Glomerular visceral epithelial cell (primary cell): ENCODE measurements at regions not wholly inside any gene's neighbourhood (a gene's known extent, or its start where the extent isn't known, plus 50 kb on each side); places are given as distances from the start of the nearest gene placed in this dataset.

Experiments used
- DNase-seq: peaks from one replicate; pipeline ENCODE4 v3.0.0-alpha.2; 2016; ENCODE audit errors: extremely low spot score

- no peak for DNase-seq
Measured at GRCh38 chr2:122216901-122217300, 461.4 kb downstream of the TSN start.

GRCh38 chr2:122218596-122218995 lies 463.1 kb downstream of the TSN start:
- DNase-seq: no peak

DNA sequence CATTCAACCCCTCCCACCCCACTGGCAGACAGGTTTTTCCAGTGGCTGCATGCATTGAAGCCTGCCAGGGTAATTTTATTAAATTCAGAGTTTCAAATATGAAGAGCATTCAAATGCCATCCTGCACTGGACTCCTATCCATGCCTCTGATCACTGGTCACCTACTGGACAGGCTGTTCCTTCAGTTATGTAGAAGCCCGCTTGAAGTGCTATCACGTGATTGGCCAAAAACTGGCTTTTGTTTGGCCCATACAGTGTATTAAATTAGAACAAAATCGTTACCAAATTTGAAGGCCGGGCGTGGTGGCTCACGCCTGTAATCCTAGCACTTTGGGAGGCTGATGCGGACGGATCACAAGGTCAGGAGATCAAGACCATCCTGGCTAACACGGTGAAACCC lies 464.1 kb downstream of the TSN start:
- DNase-seq: no peak

- no peak for DNase-seq
Measured at GRCh38 chr2:122221665-122222064, 466.2 kb downstream of the TSN start.

- DNase-seq: no peak
Measured at GRCh38 chr2:122231296-122231695, 475.8 kb downstream of the TSN start.

GRCh38 chr2:122233372-122233771 lies 477.9 kb downstream of the TSN start:
- no peak for DNase-seq

- DNase-seq: peak; percentile 50
Measured at GRCh38 chr2:122236152-122236874, 480.9 kb downstream of the TSN start.

GRCh38 chr2:122236925-122237324 lies 481.5 kb downstream of the TSN start:
- DNase-seq: no peak

DNA sequence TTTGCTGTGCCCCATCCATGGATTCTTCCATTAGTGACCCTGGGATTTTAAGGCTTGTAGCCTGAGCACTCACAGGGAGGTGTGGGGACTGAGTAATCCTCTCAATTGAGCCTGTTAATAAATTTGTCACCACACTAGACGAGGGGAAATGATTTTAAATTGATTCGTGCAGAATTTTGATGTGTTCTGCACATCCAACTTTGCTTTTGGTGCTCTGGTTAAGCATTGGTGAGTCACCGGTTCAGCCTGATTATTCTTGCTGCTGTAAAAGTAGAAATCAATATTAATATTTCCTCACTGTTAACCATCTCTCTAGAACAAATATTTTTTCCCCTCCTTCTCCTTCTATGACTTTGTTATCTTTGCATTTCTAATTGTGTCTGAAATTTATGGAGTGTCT lies 482.0 kb downstream of the TSN start:
- no peak for DNase-seq

GRCh38 chr2:122238006-122238559 lies 482.6 kb downstream of the TSN start:
- no peak for DNase-seq

GRCh38 chr2:122239440-122239839 lies 484.0 kb downstream of the TSN start:
- DNase-seq: no peak

DNA sequence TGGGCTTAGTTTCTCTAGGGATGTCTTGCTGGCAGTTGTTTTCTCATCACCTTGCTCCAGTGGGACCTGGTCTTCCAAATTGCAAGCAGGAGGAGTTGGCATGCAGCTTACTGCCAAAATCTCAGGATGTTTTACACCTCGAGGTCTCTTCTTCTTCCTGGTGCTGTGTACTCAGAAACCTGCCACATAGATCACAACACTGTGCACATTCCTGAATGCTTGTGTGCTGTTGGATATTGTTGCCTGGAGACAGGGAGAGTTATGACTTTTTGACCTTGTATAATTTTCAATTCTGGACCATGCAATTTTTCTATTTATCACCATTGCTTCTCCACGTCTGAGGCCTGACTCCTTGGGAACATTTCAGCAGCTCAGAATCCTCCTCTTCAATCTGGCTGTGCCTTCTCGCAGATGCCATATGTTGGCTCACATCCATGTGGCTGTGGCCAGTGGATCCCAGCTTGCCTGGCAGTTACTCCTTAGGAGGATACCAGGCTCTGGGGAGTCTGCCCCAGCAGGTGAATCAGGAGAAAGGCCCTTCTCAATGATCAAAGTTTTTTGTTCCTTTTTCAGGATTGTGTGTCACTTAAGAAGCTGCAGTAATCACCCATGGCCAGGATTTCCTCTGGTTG lies 489.3 kb downstream of the TSN start:
- DNase-seq: no peak

DNA sequence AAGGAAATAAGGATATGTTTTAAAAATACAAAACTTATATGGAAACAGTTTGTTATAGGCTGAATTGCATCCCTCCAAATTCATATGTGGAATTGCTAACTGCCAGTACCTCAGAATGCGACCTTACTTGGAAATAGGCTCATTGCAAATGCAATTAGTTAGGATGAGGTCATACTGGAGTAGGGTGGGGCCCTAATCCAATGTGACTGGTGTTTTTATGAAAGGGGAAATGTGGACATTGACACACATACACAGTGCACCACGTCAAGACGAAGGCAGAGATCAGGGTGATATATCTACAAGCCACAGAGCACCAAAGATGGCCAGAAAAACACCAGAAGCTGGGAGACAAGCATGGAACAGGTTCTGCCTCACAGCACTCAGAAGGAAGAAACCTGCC lies 494.2 kb downstream of the TSN start:
- DNase-seq: no peak

GRCh38 chr2:122251158-122251557 lies 495.7 kb downstream of the TSN start:
- no peak for DNase-seq

GRCh38 chr2:122251566-122251965 lies 496.1 kb downstream of the TSN start:
- no peak for DNase-seq

DNA sequence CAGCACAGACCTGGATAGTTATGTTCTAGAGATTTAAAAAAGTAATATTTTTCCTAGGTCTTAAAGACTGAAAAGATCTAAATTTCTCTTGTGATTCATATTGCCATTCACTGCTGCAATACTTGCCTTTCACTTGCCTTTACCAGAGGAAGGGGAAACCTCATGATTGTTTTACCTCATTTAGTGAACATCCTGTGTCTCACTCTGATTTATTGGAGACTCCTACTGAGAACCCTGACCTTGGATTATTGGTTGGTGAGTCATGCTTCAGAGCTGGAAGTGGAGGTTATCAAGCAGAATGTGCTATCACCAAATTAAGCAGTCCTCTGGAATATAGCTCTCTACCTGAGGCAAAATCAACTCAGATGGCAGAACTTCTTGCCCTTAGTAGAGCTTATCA lies 500.5 kb downstream of the TSN start:
- DNase-seq: peak; percentile 11

DNA sequence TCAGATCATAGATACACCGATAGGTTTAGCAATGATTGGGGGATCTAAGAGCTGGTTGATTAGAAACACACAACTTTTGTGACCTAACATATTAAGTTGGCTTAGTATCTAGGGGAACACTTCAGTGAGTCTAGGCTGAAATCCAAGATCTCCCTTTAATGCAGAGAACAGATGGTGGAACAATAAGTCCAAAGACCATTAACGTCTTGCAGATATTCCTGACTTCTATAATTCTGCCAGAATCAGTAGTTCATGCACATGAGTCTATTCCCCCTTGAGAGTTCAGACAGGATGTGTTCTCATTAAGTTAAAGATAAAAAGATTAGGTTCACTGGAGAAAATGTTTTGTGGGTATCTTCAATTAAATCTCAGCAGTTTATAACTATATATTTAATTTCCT lies 506.5 kb downstream of the TSN start:
- DNase-seq: no peak

DNA sequence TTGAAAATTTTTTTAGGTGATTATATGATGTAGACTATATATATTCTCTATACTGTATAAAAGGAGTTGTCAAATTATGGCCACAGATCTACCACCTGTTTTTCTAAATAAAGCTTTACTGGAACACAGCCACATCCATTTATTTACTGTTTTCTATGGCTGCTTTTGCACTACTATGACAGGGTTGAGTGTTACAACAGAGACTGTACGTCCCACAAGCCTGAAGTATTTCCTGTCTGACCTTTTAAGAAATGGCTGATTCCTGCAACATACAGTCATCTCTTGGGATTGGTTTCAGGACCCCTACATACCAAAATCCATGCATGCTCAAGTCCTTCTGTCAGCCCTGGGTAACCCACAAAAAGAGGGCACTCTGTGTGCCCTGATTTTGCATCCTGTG lies 508.3 kb downstream of the TSN start:
- no peak for DNase-seq

DNA sequence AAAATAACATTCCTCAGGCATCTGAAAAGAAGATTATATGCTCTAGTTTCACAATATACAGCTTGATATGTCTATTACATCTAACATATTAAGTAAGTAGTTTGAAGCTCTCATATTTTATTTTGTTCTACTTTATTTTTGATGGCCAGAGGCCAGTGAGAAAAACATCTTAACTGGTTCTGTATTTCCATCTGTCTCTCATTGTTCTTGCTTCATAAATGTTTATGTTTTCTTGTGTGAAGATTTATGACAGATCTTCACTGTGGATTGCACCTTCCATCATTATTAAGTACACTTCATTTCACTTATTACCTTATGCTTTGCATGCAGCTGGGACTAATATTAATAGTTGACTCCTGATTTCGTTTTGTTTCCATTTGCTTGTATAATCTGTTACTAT lies 511.2 kb downstream of the TSN start:
- DNase-seq: no peak

GRCh38 chr2:122267947-122268346 lies 512.5 kb downstream of the TSN start:
- no peak for DNase-seq

DNA sequence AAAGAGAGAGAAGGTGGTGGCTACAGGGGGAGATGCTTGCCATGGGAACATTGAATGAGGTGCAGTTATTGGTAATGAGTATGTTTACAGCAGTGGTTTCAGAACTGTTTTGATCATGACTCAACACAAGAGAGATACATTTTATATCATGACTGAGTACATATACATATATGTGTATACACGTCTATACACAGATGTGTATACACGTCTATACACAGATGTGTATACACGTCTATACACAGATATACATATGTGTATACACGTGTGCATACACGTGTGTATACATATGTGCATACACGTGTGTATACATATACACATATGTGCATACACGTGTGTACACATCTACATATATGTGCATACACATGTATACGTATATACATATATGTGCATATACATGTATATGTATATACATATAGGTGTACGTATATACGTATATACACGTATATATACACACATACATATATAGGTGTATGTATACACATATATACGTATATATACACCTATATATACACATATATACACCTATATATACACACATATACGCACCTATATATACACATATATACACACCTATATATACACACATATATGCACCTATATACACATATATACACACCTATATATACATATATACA lies 518.5 kb downstream of the TSN start:
- no peak for DNase-seq

- no peak for DNase-seq
Measured at GRCh38 chr2:122277956-122278355, 522.5 kb downstream of the TSN start.

DNA sequence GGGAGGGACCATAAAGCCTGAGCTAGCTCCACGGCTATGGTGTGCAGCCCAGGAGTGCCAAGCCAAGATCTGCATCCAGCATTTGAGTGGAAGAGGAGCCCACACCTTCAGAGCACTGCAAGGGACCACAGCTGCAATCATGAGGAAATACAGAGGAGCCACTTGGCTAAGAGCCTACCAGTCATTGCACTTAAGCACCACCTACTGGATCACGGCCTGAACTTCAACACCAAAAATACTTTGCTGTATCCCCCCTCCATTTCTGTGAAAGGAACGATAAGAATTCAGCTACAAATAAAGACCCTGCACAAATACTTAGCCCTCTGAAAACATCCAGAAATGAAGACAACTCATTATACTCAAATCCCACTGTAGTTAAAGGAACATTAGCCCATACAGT lies 545.3 kb downstream of the TSN start:
- no peak for DNase-seq
